ENCODE measurements at regions not wholly inside any gene's neighbourhood (a gene's known extent, or its start where the extent isn't known, plus 50 kb on each side); places are given as distances from the start of the nearest gene placed in this dataset.

- TF ChIP-seq CTCF (IDR thresholded peaks at IDR 0.05; ENCODE audit: poor library complexity) (no peak), EZH2phosphoT487 (IDR thresholded peaks at IDR 0.05; ENCODE audit: low read depth, severe bottlenecking, unreplicated experiment) (no peak)
Observed at GRCh38 chr3:194197396-194197960, 61.5 kb downstream of the HES1 start.
